Putamen (tissue), 1 donor: ENCODE measurements at regions not wholly inside any gene's neighbourhood (a gene's known extent, or its start where the extent isn't known, plus 50 kb on each side); places are given as distances from the start of the nearest gene placed in this dataset.

ENCODE experiments used
- DNase-seq: peaks from one replicate; pipeline ENCODE4 v3.0.0-alpha.2; 2016; ENCODE audit warnings: low spot score

GRCh38 chr20:50393990-50394561 lies 116.1 kb upstream of the PTPN1 start:
- no peak for DNase-seq

- DNase-seq = no peak
Observed at GRCh38 chr20:50394569-50394968, 115.6 kb upstream of the PTPN1 start.

- DNase-seq = no peak
Observed at GRCh38 chr20:50395251-50395729, 114.9 kb upstream of the PTPN1 start.

- no peak for DNase-seq
Observed at GRCh38 chr20:50395914-50396488, 114.2 kb upstream of the PTPN1 start.

GRCh38 chr20:50396623-50397022 lies 113.6 kb upstream of the PTPN1 start:
- DNase-seq = no peak

GRCh38 chr20:50397058-50397457 lies 113.1 kb upstream of the PTPN1 start:
- DNase-seq = no peak

DNA sequence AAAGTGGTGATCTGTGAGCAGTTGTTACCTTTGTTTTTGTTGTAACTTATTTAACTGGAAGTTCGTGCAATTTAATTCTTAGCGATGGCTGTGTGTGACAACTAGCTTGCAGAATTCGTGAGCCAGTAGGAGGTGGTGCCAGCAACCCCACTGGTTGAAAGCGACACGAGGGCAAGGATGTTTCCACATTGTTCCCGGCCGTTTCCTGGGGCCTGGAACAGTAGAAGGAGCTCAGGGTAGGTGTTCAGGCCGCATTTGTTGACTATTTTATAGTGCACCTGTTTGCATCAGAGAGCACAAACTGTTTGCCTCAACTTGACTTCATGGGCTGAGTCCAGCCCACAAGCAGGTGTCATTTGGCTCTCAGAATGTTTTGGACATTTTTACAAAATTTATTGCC lies 112.1 kb upstream of the PTPN1 start:
- DNase-seq = no peak

GRCh38 chr20:50398471-50398820 lies 111.7 kb upstream of the PTPN1 start:
- no peak for DNase-seq

DNA sequence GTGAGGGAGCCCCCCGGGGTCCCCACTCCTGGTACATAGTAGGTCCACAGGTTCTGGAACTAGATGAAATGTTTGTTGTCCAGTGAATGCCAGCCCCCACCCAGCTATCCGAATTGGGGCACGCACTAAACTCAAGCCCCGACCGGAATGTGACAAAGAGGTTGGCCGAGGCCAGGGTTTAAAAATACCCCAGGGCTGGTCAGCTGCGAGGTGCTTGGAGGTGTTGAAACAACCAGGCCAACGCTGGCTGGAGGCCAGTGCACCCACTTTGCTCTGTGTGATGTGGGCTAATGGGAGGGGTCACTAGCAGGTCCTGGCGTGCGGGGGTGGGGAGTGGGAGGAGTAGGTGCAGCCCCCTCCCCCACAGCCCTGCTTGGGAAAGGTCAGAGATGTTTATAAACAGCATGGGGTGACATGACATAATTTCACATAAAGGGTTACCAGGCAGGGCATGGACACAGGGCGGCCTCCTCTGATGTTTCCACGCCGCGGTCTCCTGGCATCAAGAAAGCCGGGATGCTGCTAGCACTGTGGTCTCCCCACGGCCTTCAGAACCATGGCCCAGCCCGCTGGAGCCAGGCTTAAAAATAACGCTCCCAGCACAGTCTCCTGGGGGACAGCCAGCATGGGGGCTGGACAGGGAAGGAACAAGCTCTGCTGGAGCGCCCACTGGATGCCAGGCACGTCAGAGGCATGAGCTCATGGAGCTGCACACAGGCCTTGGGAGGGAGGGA lies 111.2 kb upstream of the PTPN1 start:
- DNase-seq = peak; percentile 34

DNA sequence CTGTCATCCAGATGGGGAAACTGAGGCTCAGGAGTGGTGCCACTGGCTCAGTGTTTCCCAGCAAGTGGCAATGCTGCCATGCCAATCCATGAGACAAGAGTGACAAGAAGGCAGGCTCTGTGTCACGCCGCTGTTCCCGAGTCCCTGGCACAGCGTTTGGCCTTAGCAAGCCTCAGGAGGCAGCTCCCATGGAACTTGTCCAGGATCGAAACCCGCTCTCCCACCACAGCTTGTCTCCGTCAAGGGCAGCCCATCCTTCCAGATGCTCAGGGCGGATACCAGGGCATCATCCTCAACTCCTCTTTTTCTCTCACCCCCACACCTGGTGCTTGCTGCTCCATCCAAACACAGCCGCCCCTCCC lies 110.6 kb upstream of the PTPN1 start:
- DNase-seq = no peak

DNA sequence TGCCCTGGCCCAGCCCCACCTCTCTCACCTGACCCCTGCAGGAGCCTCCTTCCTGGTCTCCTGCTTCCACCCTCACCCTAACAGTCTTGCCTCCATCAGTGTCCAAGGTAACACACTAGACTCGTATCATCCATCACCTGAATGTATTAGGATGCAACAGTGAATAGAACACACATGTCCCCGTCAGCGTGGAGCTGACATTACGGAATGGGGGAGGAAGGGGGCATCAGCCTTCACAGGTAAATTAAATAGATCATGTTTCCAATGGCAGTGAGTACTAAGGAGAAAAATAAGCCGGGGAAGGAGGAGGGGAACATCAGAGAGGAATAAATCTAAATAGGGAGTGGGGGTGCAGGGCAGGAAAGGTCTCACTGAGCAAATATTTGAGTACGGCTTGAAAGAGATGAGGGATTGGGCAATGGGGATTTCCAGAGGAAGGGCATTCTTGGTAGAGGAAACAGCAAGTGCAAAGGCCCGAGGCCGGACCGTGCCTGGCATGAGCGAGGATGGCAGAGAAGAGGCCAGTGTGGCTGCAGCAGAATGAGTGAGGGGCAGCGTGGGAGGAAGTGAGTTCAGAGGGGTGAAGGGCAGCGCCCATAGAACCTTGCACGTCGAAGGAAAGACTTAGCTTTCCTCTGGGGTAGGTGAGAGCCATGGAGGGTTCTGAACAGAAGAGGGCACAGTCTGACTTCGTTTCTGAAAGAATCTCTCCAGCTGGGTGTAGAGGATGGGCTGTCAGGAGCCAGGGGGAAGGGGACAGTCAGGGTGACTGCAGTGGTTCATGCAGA lies 110.1 kb upstream of the PTPN1 start:
- no peak for DNase-seq

DNA sequence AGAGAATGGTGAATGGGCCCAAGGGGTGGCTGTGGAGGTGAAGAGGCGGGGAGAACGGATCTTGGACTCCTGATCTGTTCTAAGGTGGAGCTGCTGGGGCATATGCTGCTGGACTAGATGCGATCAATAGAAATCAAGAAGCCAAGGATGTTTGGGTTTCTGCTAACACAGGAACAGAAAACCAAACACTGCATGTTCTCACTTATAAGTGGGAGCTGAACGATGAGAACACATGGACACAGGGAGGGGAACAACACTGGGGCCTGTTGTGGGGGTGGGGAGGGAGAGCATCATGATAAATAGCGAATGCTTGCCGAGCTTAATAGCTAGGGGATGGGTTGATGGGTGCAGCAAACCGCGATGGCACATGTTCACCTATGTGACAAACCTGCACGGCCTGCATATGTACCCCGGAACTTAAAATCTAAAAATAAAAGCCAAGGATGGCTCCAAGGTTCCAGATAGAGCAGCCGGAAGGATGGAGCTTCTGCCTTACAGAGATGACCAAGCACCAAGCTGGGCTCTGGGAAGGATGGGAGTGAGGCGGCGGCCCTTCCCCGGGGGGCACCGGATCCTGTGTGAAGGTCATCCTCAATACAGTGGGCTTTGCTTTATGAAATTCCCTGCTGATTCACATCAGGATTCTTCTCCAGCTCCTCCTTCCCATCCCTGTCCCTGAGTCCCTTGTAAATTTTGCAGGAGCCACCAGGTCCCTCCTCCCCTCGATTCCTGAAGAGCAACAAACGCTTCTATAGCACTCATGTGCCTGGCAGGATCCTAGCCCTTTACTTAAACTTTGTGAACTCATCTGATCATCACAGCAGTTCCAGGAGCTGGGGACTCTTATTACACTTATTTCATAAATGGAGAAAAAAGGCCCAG lies 109.2 kb upstream of the PTPN1 start:
- DNase-seq = no peak

GRCh38 chr20:50401587-50402418 lies 108.4 kb upstream of the PTPN1 start:
- DNase-seq = no peak

DNA sequence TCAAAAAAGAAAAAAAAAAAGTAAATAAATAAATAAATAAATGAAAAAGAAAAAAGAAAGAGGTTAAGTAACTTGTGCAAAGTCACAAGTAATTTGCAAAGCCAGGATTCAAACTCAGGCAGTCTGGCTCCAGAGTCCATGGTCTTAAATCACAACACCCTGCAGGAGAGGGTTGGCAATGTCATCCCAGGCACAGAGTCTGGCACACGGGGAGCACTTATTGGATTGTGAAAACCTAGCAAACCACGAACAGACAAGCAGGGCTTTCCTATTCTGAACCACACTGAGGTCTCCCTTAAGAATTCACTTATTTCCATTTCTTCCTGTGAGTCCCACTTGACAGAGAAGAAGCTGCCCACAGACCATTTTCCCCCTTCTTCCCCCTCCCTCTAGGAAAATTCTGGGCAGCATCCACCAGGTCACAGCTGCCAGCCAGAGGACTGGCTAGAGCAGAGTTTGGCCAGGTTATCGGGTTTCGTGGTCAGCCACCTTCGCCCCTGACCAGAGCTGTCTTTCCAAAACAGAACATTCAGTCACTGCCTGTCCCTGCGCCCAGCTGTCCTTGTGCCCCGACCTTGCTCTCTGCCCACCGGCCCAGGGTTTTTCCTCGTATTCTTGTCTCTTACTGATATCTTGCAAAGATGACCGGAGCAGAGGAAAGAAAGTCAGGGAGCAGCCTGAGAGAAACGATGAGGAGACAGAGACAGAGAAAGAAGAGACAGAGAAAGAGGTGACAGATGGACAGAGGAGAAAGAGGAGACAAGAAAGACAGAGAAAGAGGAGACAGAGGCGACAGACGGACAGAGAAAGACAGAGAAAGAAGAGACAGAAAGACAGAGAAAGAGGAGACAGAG lies 106.4 kb upstream of the PTPN1 start:
- no peak for DNase-seq

- no peak for DNase-seq
Observed at GRCh38 chr20:50404419-50405234, 105.6 kb upstream of the PTPN1 start.

GRCh38 chr20:50405235-50405914 lies 104.8 kb upstream of the PTPN1 start:
- DNase-seq = no peak

GRCh38 chr20:50405915-50406609 lies 104.1 kb upstream of the PTPN1 start:
- DNase-seq = no peak

DNA sequence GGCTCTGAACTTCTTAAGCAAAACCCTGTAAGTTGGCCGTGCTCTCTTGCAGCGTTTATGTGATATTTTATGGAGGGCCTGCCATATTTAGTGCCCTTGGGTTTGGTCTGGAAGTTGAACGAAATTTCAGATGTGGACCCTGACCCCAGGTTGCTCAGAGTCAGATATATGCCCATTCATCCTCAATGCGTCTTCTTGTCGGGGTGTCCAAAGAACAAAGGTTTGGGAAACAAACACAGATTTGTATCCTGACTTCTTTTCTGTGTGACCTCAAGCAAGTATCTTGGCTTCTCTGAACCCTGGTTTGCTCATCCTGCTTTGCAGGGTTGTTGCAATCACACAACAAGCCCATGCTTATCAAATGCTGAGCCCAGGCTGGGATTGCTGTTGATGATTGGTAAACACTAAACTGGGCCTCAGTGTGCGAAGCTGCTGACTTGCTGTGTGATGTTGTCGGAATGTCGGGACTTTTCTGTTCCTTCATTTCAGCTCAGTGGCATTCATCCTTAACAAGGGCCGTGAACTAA lies 103.5 kb upstream of the PTPN1 start:
- no peak for DNase-seq
